HEK293T (cell line): ENCODE measurements at regions not wholly inside any gene's neighbourhood (a gene's known extent, or its start where the extent isn't known, plus 50 kb on each side); places are given as distances from the start of the nearest gene placed in this dataset.

Source experiments
- BHLHE40 ChIP-seq: fragments of 450-650 bp; IDR thresholded peaks from 2 replicates; pipeline ENCODE4 v1.6.1; 2016; ENCODE audit warnings: mild to moderate bottlenecking, moderate library complexity, borderline replicate concordance
- FOXM1 ChIP-seq: fragments of 450-650 bp; IDR thresholded peaks from 2 replicates; pipeline ENCODE4 v1.6.1; 2017; ENCODE audit warnings: mild to moderate bottlenecking, borderline replicate concordance
- NFRKB ChIP-seq: fragments of 450-650 bp; IDR thresholded peaks from 2 replicates; pipeline ENCODE4 v1.6.1; 2016; ENCODE audit warnings: mild to moderate bottlenecking, moderate library complexity

- TF ChIP-seq BHLHE40, result no peak
- no peak for TF ChIP-seq FOXM1
- no peak for TF ChIP-seq NFRKB
Observed at GRCh38 chr3:90087703-90088102, 980.3 kb downstream of the EPHA3 start.
